ENCODE measurements at regions not wholly inside any gene's neighbourhood (a gene's known extent, or its start where the extent isn't known, plus 50 kb on each side); places are given as distances from the start of the nearest gene placed in this dataset.

- TF ChIP-seq REPIN1 (CRISPR knock-in tag; IDR thresholded peaks at IDR 0.05; ENCODE audit: borderline replicate concordance, low read depth) (0 out of 2 replicates have a peak, but pooled peaks have one; percentile 36), ZBTB33 (CRISPR knock-in tag; IDR thresholded peaks at IDR 0.05) (no peak), ZSCAN12 (CRISPR knock-in tag; IDR thresholded peaks at IDR 0.05) (no peak), THAP7 (CRISPR knock-in tag; IDR thresholded peaks at IDR 0.05) (no peak), FOXA3 (CRISPR knock-in tag; IDR thresholded peaks at IDR 0.05) (0 out of 2 replicates have a peak, but pooled peaks have one; percentile 15), ZNF451 (CRISPR knock-in tag; IDR thresholded peaks at IDR 0.05) (no peak), AKAP8 (CRISPR knock-in tag; IDR thresholded peaks at IDR 0.05) (no peak), PITX1 (CRISPR knock-in tag; IDR thresholded peaks at IDR 0.05) (no peak), ZNF672 (CRISPR knock-in tag; IDR thresholded peaks at IDR 0.05) (no peak), RFX1 (IDR thresholded peaks at IDR 0.05) (peak; percentile 65), ZNF430 (CRISPR knock-in tag; IDR thresholded peaks at IDR 0.05) (no peak), CBFB (CRISPR knock-in tag; IDR thresholded peaks at IDR 0.05) (no peak), ZNF775 (CRISPR knock-in tag; IDR thresholded peaks at IDR 0.05; ENCODE audit: borderline replicate concordance) (no peak), ZKSCAN1 (IDR thresholded peaks at IDR 0.05; ENCODE audit: low read length) (no peak), CEBPG (CRISPR knock-in tag; IDR thresholded peaks at IDR 0.05) (peak; percentile 75), TARDBP (CRISPR knock-in tag; IDR thresholded peaks at IDR 0.05) (no peak), STAG1 (CRISPR knock-in tag; IDR thresholded peaks at IDR 0.05) (peak; percentile 95), ZMYM3 (CRISPR knock-in tag; IDR thresholded peaks at IDR 0.05) (no peak), HNF1A (IDR thresholded peaks at IDR 0.05; ENCODE audit: low read depth) (no peak), HNF1A (CRISPR knock-in tag; IDR thresholded peaks at IDR 0.05; ENCODE audit: borderline replicate concordance) (no peak), RFX3 (CRISPR knock-in tag; IDR thresholded peaks at IDR 0.05) (peak; percentile 62), ZNF530 (CRISPR knock-in tag; IDR thresholded peaks at IDR 0.05; ENCODE audit: low read depth) (no peak), PHF8 (CRISPR knock-in tag; IDR thresholded peaks at IDR 0.05) (no peak), CREB1 (IDR thresholded peaks at IDR 0.05) (no peak), CREB1 (CRISPR knock-in tag; IDR thresholded peaks at IDR 0.05) (no peak), SALL2 (CRISPR knock-in tag; IDR thresholded peaks at IDR 0.05) (no peak), AHR (CRISPR knock-in tag; IDR thresholded peaks at IDR 0.05) (no peak), CEBPB (IDR thresholded peaks at IDR 0.05; ENCODE audit: borderline replicate concordance, low read depth, low read length) (peak; percentile 86), SMC3 (IDR thresholded peaks at IDR 0.05; ENCODE audit: low read length) (peak; percentile 84)
Measured at GRCh38 chr16:52068447-52069074, 478.4 kb downstream of the TOX3 start (continued).
